ENCODE measurements at regions not wholly inside any gene's neighbourhood (a gene's known extent, or its start where the extent isn't known, plus 50 kb on each side); places are given as distances from the start of the nearest gene placed in this dataset.

DNA sequence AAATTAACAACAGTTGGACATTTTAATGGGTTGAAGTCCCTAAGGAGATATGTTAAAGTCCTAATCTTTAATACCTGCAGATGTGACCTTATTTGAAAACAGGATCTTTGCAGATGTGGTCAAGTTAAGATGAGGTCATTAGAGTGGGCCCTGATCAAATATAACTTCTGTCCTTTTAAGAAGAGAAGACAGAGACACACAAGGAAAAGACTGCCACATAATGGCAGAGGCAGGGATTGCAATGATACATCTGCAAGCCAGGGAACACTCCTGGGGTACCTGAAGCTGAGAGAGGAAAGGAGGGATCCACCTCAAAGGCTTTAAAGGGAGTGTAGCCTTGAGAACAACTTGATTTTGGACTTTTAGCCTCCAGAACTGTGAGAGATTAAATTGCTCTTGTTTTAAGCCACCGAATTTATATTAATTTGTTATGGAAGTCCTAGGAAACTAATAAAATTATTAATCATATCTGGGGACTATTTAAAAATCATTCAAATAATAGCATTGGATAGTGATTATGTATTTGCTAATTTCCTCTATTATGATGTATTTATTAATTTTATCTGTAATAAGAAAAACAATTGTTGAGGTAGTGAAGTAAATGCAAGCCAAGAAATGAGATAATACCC, 700.0 kb upstream of the PCDH15 start:
- no peak for DNase-seq (ENCODE audit: low spot score)

DNA sequence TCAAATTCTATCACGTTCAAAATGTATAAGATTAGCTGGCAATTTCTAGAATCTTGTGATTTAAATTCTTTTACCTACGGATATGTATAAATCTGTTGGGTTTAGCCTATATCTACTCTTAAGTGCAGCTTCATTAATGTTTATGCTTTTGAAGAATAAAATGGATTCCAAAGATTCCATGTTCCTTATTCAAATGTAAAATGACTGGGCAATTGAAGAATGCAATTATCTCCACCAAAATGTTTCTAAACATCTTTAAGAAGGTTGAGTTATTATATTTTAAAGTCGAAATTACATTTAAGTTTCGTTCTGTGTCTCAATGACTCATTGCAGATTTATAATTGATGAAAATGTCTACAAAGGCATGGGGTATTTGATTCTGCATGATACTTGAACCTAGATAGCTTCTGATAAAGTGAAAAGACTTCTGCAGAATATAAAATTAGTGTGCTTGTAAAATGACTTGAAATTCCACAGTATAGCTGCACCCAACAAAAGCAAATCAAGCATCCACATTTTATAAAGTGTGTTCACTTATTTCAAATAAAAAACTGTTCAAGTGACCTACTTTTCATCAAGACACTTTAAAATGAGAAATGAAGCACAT, 697.0 kb upstream of the PCDH15 start:
- DNase-seq (ENCODE audit: low spot score): no peak

DNA sequence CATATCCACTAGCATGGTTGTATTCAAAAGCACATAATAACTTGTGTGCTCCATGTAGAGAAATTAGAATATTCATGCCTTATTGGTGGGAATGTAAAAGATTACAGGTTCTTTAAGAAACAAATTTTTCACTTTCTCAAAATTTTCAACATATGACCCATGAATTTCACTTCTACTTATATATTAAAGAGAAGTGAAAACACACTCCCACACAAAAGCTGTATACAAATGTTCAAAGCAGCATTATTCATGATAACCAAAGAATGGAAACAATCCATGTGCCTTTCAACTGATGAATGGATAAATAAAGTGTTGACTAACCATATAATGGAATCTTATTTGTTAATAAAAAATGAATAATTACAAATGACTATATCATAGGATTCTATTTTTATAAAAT, 694.5 kb upstream of the PCDH15 start:
- no peak for DNase-seq (ENCODE audit: low spot score)

GRCh38 chr10:55491712-55492111, 690.7 kb upstream of the PCDH15 start:
- DNase-seq (ENCODE audit: low spot score): no peak

DNA sequence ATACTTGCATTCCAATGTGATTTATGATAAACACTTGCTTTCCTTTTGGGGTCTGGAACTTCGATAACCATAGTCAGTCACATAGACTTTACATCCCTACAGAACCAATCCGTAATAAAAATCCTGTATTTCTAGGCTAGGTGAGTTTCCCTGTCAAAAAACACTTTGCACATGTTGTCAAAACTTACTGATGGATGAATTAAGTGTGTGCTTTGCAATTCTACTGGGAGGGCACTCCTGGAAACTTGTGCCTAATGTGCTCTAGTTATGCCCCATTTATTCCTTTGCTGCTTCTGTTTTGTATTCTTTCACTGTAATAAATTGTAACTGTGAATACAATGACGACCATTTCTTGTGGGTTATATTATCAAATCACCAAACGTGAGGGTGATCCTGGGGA, 684.8 kb upstream of the PCDH15 start:
- DNase-seq (ENCODE audit: low spot score): no peak

DNA sequence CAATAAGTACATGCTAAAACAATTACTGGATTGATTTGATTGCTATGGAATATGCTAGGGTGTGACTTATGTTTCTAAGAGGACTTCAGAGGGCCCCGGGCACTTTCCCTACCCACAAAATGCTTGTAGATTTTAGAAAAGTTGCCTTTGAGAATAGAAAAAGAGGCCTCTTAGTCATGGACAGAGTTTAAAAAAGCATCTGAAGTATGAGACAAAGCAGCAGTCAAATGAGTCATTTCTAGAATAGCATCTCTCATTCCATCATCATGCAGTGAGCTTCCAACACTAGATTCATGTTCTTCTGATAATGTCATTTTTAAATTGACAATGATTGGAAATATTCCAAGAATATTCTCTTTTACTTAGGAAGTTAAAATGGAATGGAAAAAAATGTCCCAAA, 675.1 kb upstream of the PCDH15 start:
- DNase-seq (ENCODE audit: low spot score): no peak

DNA sequence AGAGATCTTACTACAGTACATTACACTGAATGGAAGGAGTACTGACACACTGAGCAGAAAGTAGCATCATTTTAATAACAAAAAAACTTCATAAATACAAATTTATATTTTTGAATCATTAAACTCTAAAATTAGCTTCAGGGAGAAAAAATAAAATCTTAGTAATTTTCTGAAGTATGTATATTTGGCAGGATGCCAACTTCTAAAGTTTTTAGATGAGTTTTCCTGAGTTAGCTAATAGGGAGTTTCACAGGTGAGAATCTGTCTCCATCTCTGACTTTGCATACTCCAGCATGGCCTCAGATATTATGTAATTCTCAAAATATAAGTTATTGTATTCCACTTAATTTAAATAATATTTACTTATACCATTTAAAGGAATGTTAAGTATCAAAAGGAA, 673.2 kb upstream of the PCDH15 start:
- DNase-seq (ENCODE audit: low spot score): no peak

- no peak for DNase-seq (ENCODE audit: low spot score)
Observed at GRCh38 chr10:55470840-55471239, 669.8 kb upstream of the PCDH15 start.

GRCh38 chr10:55466806-55467504, 665.9 kb upstream of the PCDH15 start:
- no peak for DNase-seq (ENCODE audit: low spot score)

DNA sequence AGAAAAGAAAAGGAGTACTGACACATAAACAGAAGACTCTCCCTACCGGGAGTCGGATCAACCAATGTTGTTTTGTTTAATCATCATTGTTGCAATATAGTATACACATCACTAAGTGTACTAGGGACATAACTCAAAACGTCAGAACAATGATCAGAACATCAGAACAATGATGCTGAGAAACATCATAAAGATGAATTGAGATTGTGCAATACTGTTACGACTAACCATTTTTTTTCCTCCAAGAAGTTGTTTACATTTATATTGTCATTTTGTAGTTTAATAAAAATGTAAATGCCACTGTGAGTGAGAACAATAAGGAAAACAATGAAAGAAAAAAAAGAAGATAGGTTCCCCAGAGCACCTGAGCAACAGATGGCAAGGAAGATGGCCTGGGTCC, 663.1 kb upstream of the PCDH15 start:
- DNase-seq (ENCODE audit: low spot score): no peak

- no peak for DNase-seq (ENCODE audit: low spot score)
Observed at GRCh38 chr10:55460008-55460407, 659.0 kb upstream of the PCDH15 start.

DNA sequence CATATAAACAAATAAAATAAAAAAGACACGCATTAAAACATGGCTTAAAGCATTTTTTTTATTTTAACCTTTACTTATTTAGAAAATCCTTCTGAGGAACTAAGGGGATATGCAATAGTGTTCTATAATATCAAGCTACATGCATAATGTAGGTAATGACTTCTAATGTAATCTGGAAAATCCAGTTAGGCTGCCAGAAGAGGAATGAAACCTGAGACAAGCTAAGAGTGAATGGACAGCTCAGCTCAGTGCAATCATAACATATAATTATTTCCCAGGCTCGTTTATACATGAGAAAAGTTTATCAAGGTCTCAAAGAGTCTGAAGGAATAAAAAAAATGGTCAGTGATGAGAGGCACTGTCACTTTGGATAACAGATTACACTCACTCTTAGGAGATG, 649.0 kb upstream of the PCDH15 start:
- DNase-seq (ENCODE audit: low spot score): no peak

GRCh38 chr10:55446441-55447002, 645.5 kb upstream of the PCDH15 start:
- DNase-seq (ENCODE audit: low spot score): no peak

GRCh38 chr10:55441777-55442176, 640.7 kb upstream of the PCDH15 start:
- DNase-seq (ENCODE audit: low spot score): no peak

GRCh38 chr10:55426138-55426537, 625.1 kb upstream of the PCDH15 start:
- DNase-seq (ENCODE audit: low spot score): peak; percentile 2

GRCh38 chr10:55410415-55410885, 609.4 kb upstream of the PCDH15 start:
- DNase-seq (ENCODE audit: low spot score): no peak

DNA sequence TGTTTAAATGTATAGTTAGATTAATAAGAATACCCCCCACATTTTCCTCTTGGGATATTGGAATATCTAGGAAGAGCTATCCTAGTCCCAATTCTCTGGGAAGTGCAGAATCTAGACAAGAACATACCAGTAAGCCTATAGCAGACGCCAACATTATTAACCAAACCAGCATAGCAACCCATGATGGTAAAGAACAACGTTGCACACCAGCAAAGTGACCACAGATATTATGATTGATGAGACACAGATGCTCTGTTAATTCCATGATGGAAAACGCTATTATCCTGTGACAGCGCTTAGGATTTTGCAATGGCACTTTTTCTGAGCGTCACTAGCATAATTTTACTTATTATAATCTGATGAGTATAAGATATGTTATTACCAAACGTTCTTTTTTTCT, 603.1 kb upstream of the PCDH15 start:
- no peak for DNase-seq (ENCODE audit: low spot score)

- DNase-seq (ENCODE audit: low spot score): no peak
Observed at GRCh38 chr10:55400075-55400849, 599.2 kb upstream of the PCDH15 start.

DNA sequence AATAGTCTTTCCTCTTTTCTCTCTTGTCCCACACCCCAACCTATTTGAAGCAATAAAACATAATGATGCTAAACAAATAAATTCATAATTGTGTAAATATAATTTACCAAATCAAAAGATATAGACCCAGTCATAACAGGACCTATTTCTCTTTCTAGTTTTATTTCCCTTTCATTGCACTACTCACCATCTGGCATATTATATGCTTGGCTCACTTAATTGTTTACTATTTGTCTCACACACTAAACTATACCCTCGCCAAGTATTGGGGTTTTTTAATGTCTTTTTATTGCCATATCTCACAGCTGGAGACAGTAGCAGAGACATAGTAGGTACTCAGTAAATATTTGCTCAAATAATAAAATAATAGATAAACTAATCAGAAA, 597.5 kb upstream of the PCDH15 start:
- DNase-seq (ENCODE audit: low spot score): no peak

- no peak for DNase-seq (ENCODE audit: low spot score)
Observed at GRCh38 chr10:55397777-55398496, 596.9 kb upstream of the PCDH15 start.

- DNase-seq (ENCODE audit: low spot score): no peak
Observed at GRCh38 chr10:55378196-55378595, 577.2 kb upstream of the PCDH15 start.

DNA sequence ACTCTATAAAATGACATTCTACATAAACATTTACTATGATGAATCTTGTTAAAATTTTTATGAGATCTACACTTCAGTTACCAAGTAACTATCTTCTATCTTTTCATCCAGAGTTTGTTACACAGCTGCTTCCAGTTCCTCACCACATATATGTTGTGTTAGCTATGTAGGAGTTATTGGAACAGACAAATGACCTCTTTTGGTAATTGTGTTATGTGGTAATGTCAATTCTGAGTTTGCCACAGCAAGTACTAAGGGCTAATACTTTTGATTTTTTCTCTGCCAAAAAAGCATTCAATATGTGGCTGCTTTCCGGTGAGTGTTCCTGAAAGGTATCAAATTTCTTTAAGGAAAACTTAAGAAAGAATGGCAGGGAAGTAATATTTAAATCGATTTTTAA, 573.9 kb upstream of the PCDH15 start:
- DNase-seq (ENCODE audit: low spot score): no peak

Data from HuH-7 (cell line).